ENCODE measurements at regions not wholly inside any gene's neighbourhood (a gene's known extent, or its start where the extent isn't known, plus 50 kb on each side); places are given as distances from the start of the nearest gene placed in this dataset.
"Not testable (repeated sequence)": the region's sequence is repeated elsewhere in the genome, so short reads cannot be mapped to it uniquely, and the experiment has no call there.

GRCh38 chr2:19644763-19645162, 257.0 kb downstream of the TTC32 start:
- DNase-seq: no peak

GRCh38 chr2:19643117-19643518, 258.7 kb downstream of the TTC32 start:
- DNase-seq: no peak

GRCh38 chr2:19642501-19642900, 259.3 kb downstream of the TTC32 start:
- DNase-seq: no peak

- DNase-seq: no peak
Measured at GRCh38 chr2:19635951-19636510, 265.8 kb downstream of the TTC32 start.

DNA sequence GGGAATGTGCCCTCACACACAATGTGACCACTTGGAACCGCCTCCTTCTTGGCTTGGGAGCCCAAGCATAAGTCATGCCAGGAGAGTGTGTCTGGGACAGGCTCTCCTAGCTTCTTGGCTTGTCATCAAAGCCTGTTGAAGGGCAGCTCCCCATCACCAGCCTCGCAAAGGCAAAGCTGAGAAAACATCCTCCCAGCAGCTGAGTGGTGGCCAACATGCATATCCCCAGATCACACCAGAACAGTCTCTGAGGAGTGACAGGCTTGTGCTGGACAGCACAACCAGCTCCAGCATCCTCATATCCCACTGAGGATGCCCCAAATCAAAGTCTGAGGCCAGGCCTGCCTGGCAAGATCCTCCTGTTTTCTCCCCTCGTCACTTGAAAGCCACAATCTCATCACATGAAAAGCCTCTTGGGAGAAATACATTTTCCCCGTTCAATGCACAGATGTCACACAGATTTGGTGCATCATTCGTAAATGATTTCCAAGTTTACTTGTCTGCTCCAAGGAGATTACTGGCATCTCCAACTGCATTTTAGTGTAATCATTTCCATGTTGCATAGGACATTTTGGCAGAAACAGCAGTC, 269.3 kb downstream of the TTC32 start:
- no peak for DNase-seq

DNA sequence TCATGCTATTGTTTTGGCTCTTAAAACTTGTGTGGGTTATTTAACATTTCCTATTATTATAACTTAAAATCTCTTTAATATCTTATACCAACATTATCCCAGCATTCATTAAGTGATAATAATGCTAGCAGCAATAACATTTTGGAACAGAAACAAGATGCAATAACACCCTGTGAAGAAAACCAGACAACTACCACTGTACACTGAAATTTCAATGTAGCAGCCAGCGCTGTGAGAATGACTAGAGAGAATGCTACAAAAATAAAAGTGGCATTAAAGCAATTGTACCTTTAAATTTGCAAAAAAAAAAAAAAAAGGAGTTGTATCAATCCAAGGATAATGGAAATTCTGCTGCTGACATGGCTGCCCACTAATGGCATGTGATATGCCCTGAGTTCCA, 269.9 kb downstream of the TTC32 start:
- DNase-seq: no peak

GRCh38 chr2:19630921-19631320, 270.9 kb downstream of the TTC32 start:
- DNase-seq: no peak

DNA sequence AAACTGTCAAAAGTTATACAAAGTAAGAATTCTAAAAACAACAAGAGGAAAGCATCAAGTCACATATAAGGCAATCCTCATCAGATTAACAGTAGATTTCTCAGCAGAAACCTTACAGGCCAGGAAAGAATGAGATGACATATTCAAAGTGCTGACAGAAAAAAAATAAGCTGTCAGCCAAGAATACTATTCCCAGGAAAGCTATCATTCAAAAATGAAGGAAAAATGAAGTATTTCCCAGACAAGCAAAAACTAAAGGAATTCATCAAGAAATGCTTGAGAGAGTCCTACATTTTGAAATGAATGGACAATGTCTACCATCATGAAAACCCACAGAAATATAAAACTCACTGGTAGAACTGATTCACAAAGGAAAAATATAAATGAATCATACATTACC, 268.9 kb upstream of the OSR1 start:
- DNase-seq: no peak

GRCh38 chr2:19623488-19623887, 265.1 kb upstream of the OSR1 start:
- peak; percentile 4 for DNase-seq

GRCh38 chr2:19617257-19617848, 258.9 kb upstream of the OSR1 start:
- DNase-seq: no peak

DNA sequence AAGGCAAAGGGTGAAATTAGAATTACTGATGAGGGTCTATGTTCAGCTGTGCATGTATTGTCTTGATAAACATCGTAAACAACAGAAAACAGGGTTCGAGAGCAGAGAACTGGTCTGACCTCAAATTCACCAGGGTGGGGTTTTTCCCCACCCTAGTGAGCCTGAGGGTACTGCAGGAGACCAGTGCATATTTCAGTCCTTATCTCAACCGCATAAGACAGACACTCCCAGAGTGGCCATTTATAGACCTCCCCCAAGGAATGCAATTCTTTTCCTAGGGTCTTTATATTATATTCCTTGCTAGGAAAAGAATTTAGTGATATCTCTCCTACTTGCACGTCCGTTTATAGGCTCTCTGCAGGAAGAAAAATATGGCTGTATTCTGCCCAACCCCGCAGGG, 257.0 kb upstream of the OSR1 start:
- DNase-seq: not testable (repeated sequence)

DNA sequence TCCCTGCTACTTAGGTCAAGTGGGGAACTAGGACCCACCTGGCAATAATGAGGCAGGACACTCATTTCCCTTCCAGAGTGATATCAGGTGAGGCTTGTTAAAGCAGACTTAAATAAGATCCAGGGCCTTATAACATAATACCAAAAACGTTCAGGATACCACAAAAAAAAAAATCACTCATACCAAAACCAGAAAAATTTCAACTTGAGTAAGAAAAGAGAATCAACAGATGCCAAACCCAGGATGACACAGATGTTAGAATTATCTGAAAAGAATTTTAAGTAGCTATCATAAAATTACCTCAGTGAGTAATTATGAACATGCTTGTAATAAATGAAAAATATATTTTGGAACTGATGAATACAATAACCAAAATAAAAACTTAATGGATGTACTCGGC, 255.6 kb upstream of the OSR1 start:
- DNase-seq: no peak

- no peak for DNase-seq
Measured at GRCh38 chr2:19611491-19612332, 253.3 kb upstream of the OSR1 start.

GRCh38 chr2:19609266-19609665, 250.8 kb upstream of the OSR1 start:
- DNase-seq: no peak

GRCh38 chr2:19607931-19608771, 249.7 kb upstream of the OSR1 start:
- no peak for DNase-seq

DNA sequence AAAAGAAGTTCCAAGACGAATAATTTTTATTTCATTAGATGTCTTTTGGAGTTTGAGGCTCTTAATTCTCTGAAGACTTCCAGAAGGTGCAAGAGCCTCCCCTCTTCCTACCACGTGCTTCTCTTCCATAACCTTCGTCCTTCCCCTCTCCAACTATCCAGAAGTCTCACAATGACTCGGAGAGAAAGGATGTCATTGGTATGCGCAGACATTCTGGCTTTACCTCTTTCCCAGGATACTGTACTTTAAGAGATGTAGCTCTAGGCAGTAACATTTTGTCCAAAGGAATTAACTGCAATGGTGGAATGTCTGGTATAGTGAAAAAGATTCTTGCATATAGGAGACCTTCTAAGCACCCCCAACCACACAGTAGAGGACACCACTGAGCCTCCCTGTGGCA, 249.0 kb upstream of the OSR1 start:
- DNase-seq: no peak

DNA sequence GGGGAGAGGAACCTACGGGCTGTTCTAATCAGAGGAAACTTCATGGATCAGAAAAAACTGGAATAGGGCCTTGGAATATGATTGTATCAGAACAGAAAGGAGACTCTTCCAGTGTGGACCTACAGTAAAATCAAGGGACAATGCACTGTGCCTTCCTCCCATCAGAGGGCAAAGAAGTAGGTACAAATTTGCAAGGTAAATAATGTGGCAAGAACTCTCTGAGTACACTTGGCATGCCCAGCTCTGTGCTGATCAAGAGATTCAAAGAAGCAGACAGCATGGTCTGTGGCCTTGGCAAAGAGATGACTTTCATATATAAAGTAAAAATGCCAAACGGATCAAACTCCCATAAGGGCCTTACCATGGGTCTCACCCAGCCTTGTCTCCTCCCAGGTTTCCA, 242.6 kb upstream of the OSR1 start:
- no peak for DNase-seq

GRCh38 chr2:19600506-19600905, 242.1 kb upstream of the OSR1 start:
- DNase-seq: no peak

GRCh38 chr2:19598971-19599370, 240.5 kb upstream of the OSR1 start:
- DNase-seq: no peak

GRCh38 chr2:19592197-19592596, 233.8 kb upstream of the OSR1 start:
- no peak for DNase-seq

DNA sequence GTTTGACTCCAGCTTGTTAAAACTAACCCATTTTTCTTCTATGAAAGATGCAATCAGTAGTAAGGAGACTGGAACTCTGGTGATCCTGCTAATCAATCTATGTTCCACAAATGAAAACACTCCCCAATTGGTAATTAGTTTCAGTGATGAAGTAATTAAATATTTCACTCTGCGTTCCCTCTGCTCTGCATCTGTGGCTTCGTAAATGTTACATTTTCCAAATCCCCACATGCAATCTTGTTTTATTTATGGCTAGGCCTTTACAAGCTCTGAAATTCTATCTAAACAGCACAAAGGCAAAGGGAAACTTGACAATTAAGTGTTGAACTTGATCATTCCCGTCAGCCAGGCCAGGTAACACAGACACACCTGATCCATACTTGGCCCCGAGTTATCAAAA, 231.4 kb upstream of the OSR1 start:
- no peak for DNase-seq

DNA sequence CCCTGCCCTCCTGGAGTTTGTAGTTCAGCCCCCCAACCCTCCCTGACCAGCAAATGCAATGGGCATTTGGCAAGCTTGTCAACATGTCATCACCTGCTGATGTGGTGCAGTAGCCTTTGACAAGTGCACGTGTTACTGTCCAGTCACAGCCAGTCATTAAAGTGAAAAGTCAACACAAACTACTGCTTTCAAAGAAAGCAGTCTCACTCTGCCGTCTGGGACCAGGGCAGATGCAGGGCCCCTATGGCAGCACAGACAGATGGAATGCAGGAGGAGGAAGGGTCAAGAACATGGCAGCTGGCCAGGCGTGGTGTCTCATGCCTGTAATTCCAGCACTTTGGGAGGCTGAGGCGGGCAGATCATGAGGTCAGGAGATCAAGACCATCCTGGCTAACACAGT, 222.4 kb upstream of the OSR1 start:
- no peak for DNase-seq

- no peak for DNase-seq
Measured at GRCh38 chr2:19580264-19580663, 221.8 kb upstream of the OSR1 start.

All from COR-L47 (cell line).